GM12865 (cell line): ENCODE measurements at regions not wholly inside any gene's neighbourhood (a gene's known extent, or its start where the extent isn't known, plus 50 kb on each side); places are given as distances from the start of the nearest gene placed in this dataset.

Source experiments
- DNase-seq: peaks from one replicate; pipeline ENCODE4 v3.0.0; 2010; ENCODE audit warnings: low read depth
- H3K4me3 ChIP-seq: 2 replicates; pipeline ENCODE4 v1.5.1; 2011; ENCODE audit warnings: mild to moderate bottlenecking, low read depth, low read length, control low read depth
- CTCF ChIP-seq: IDR thresholded peaks from 2 replicates; pipeline ENCODE4 v1.5.1; 2011; ENCODE audit warnings: low read length, control low read depth, low read depth, inconsistent platforms; ENCODE audit not compliant: insufficient read depth; ENCODE audit errors: missing control alignments

- no peak for TF ChIP-seq CTCF
- H3K4me3 ChIP-seq: no peak overlapping the region
- DNase-seq: no peak
These were observed 479.4 kb downstream of the RASEF start for GRCh38 chr9:82583524-82583923.

- DNase-seq: no peak
- no peak for TF ChIP-seq CTCF
- H3K4me3 ChIP-seq: no peak overlapping the region
These were observed 478.5 kb downstream of the RASEF start for GRCh38 chr9:82584349-82584863.

GRCh38 chr9:82586918-82587356, 476.0 kb downstream of the RASEF start:
- no peak for DNase-seq
- no peak overlapping the region for H3K4me3 ChIP-seq
- TF ChIP-seq CTCF: no peak

GRCh38 chr9:82588301-82589180, 474.4 kb downstream of the RASEF start:
- no peak for TF ChIP-seq CTCF
- no peak for DNase-seq

GRCh38 chr9:82590845-82591244, 472.1 kb downstream of the RASEF start:
- no peak for DNase-seq
- H3K4me3 ChIP-seq: no peak overlapping the region
- TF ChIP-seq CTCF: no peak

More at GRCh38 chr9:82588301-82589180, 474.4 kb downstream of the RASEF start:
- no peak overlapping the region for H3K4me3 ChIP-seq

- no peak for TF ChIP-seq CTCF
- H3K4me3 ChIP-seq: no peak overlapping the region
- DNase-seq: no peak
These were observed 469.4 kb downstream of the RASEF start for GRCh38 chr9:82593501-82593900.
